RWPE1 (cell line): ENCODE measurements at regions not wholly inside any gene's neighbourhood (a gene's known extent, or its start where the extent isn't known, plus 50 kb on each side); places are given as distances from the start of the nearest gene placed in this dataset.

ENCODE experiments used
- CTCF ChIA-PET: fragments of 350-600 bp; sonication (Branson Sonifier 250); formaldehyde crosslinking; extraction: SDS; loops from one replicate; lab custom pipeline; 2021; lab: Yijun Ruan, JAX
- POLR2A ChIA-PET: fragments of 400-600 bp; formaldehyde crosslinking; extraction: SDS; loops from one replicate; lab custom pipeline; 2020; ENCODE audit warnings: antibody characterized with exemption; ENCODE audit not compliant: low non-redundant PET; lab: Yijun Ruan, JAX
- DNase-seq: peaks from one replicate; pipeline ENCODE4 v3.0.0; 2012; ENCODE audit warnings: low spot score
- H3K27ac ChIP-seq: fragments of 450-650 bp; 2 replicates; pipeline ENCODE4 v1.5.1; 2017
- TF ChIP-seq, protein P1 (sequence below): fragments of 450-650 bp; conservative IDR thresholded peaks from 2 replicates; pipeline ENCODE4 v1.5.1; 2017; ENCODE audit warnings: low read depth, mild to moderate bottlenecking

DNA sequence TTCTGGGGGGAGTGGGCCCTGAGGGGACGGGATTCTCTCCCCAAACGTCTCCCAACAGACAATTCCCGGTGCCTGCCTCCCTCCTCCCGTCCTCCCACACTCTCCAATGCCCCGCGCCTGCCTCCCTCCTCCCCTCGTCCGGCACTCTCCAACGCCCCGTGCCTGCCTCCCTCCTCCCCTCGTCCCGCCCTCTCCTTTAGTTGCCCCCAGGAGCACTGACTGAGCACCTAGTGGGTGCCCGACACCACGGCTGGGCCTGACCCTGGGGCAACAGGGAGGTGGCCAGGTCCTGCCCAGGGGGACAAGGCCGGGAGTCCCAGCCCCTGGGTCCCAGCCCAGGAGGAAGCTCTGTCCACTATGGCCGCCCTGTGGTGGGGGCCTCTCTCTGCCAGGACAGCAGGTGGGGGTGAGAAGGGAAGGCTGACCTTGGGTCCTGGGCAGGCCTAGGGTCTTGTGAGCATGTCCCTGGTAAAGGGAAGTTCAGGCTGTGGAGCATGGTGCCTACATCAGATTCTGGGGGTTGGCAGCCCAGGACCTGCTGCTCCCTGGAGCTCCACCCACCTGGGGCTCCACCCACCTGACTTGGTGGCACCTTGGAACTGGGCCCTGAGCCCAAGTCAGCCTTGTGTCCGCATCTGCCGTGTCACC lies 942.3 kb downstream of the BRD1 start:
- no peak overlapping the region for H3K27ac ChIP-seq
- CTCF ChIA-PET = no interaction called here
- POLR2A ChIA-PET = interaction anchor here (0.6 kb wide), 1 partner anchor 14 kb away, joined by 3 read pairs; no protein-coding TSS in a partner anchor
- no peak for DNase-seq
- TF ChIP-seq, protein P1, sequence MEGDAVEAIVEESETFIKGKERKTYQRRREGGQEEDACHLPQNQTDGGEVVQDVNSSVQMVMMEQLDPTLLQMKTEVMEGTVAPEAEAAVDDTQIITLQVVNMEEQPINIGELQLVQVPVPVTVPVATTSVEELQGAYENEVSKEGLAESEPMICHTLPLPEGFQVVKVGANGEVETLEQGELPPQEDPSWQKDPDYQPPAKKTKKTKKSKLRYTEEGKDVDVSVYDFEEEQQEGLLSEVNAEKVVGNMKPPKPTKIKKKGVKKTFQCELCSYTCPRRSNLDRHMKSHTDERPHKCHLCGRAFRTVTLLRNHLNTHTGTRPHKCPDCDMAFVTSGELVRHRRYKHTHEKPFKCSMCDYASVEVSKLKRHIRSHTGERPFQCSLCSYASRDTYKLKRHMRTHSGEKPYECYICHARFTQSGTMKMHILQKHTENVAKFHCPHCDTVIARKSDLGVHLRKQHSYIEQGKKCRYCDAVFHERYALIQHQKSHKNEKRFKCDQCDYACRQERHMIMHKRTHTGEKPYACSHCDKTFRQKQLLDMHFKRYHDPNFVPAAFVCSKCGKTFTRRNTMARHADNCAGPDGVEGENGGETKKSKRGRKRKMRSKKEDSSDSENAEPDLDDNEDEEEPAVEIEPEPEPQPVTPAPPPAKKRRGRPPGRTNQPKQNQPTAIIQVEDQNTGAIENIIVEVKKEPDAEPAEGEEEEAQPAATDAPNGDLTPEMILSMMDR = no peak

GRCh38 chr22:48884786-48885185 lies 942.9 kb downstream of the BRD1 start:
- TF ChIP-seq, protein P1 = no peak
- DNase-seq = no peak
- POLR2A ChIA-PET = no interaction called here
- CTCF ChIA-PET = no interaction called here
- no peak overlapping the region for H3K27ac ChIP-seq

- TF ChIP-seq, protein P1 = no peak
- CTCF ChIA-PET = no interaction called here
- DNase-seq = no peak
- no peak overlapping the region for H3K27ac ChIP-seq
- POLR2A ChIA-PET = no interaction called here
Observed at GRCh38 chr22:48884324-48884723, 943.3 kb downstream of the BRD1 start.

GRCh38 chr22:48883211-48883960 lies 944.3 kb downstream of the BRD1 start:
- H3K27ac ChIP-seq = no peak overlapping the region
- no peak for DNase-seq
- ChIA-PET CTCF (no interaction called here), POLR2A (no interaction called here)
- TF ChIP-seq, protein P1 = no peak

- no peak for DNase-seq
- CTCF ChIA-PET = no interaction called here
Observed at GRCh38 chr22:48882636-48883200, 945.0 kb downstream of the BRD1 start.

GRCh38 chr22:48881326-48881980 lies 946.2 kb downstream of the BRD1 start:
- H3K27ac ChIP-seq = no peak overlapping the region
- DNase-seq = no peak
- ChIA-PET POLR2A (no interaction called here), CTCF (no interaction called here)
- TF ChIP-seq, protein P1 = no peak

More at GRCh38 chr22:48882636-48883200, 945.0 kb downstream of the BRD1 start:
- POLR2A ChIA-PET = no interaction called here
- TF ChIP-seq, protein P1 = no peak
- H3K27ac ChIP-seq = no peak overlapping the region
